ENCODE measurements at regions not wholly inside any gene's neighbourhood (a gene's known extent, or its start where the extent isn't known, plus 50 kb on each side); places are given as distances from the start of the nearest gene placed in this dataset.
A peak's percentile ranks its signal among the peaks of the same experiment; 100 is the strongest.
"Not testable (repeated sequence)": the region's sequence is repeated elsewhere in the genome, so short reads cannot be mapped to it uniquely, and the experiment has no call there.

DNA sequence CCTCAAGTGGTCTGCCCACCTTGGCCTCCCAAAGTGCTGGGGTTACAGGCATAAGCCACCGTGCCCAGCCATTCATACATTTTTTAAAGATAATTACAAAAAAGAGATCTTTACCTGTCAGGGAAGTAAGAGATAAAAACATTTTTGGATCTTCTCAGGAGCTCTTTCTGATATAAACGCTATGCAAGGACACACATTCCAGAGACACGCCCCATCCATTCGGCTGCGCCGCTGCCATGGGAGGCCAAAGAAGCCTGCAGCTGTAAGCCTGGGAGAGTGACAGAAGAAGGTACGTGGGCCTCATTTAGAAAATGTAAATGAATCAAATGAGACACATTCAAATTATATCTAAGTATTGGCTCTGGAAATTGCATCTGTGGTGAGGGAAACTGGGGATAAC is 85.3 kb downstream of the LYZL1 start:
- H3K4me1 ChIP-seq (replicated peaks in 1 of 2), result no peaks in the 10 kb centered on the region
- no peaks in the 10 kb centered on the region for H3K36me3 ChIP-seq (replicated peaks in 1 of 2)
- no peak overlapping the region for H3K27ac ChIP-seq
- 81 to 91% (median 85%) methylated on average over 7 of the region's 7 CpGs for WGBS, 4 donors
- H3K27me3 ChIP-seq, result no peaks in the 10 kb centered on the region
- no peak overlapping the region for H3K4me3 ChIP-seq
- H3K9me3 ChIP-seq (replicated peaks in 1 of 3), result no peaks in the 10 kb centered on the region
- intact Hi-C loops (cut with DNase I), result no loop called here
- DNase-seq, result no peak
- TF ChIP-seq, protein P1, sequence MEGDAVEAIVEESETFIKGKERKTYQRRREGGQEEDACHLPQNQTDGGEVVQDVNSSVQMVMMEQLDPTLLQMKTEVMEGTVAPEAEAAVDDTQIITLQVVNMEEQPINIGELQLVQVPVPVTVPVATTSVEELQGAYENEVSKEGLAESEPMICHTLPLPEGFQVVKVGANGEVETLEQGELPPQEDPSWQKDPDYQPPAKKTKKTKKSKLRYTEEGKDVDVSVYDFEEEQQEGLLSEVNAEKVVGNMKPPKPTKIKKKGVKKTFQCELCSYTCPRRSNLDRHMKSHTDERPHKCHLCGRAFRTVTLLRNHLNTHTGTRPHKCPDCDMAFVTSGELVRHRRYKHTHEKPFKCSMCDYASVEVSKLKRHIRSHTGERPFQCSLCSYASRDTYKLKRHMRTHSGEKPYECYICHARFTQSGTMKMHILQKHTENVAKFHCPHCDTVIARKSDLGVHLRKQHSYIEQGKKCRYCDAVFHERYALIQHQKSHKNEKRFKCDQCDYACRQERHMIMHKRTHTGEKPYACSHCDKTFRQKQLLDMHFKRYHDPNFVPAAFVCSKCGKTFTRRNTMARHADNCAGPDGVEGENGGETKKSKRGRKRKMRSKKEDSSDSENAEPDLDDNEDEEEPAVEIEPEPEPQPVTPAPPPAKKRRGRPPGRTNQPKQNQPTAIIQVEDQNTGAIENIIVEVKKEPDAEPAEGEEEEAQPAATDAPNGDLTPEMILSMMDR (IDR thresholded peaks at IDR 0.05), result no peak
- no peak for TF ChIP-seq POLR2A (IDR thresholded peaks at IDR 0.05)

DNA sequence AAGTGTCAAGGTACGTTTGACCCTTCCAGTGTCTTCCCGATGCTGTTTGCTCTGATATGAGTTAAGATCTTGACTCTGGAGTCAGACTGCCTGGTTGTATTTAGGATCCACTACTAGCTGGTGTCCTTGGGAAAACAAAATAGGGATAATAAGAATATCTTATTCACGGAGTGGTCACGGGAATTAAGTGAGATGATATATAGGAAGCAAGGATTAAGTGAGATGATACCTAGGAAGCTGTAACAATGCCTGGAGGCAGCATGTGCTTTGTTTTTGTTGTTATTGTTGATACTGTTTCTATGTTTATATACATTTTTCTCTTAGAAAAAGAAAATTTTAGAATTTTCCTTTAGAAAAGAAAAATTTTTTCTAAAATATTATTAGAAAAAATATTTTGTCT is 87.0 kb downstream of the LYZL1 start:
- H3K4me1 ChIP-seq (replicated peaks in 1 of 2), result no peaks in the 10 kb centered on the region
- H3K27ac ChIP-seq, result no peak overlapping the region
- TF ChIP-seq POLR2A (IDR thresholded peaks at IDR 0.05), result no peak
- DNase-seq, result no peak
- no peaks in the 10 kb centered on the region for H3K27me3 ChIP-seq
- H3K36me3 ChIP-seq (replicated peaks in 1 of 2), result no peaks in the 10 kb centered on the region
- intact Hi-C loops (cut with DNase I), result loop anchor here in 1 of 2 donors (5.0 kb wide), 1 partner anchor 121 kb away; no protein-coding TSS in a partner anchor
- no peak overlapping the region for H3K4me3 ChIP-seq
- WGBS, 4 donors, result 64 to 79% (median 70%) methylated on average over 4 of the region's 4 CpGs
- no peaks in the 10 kb centered on the region for H3K9me3 ChIP-seq (replicated peaks in 1 of 3)

DNA sequence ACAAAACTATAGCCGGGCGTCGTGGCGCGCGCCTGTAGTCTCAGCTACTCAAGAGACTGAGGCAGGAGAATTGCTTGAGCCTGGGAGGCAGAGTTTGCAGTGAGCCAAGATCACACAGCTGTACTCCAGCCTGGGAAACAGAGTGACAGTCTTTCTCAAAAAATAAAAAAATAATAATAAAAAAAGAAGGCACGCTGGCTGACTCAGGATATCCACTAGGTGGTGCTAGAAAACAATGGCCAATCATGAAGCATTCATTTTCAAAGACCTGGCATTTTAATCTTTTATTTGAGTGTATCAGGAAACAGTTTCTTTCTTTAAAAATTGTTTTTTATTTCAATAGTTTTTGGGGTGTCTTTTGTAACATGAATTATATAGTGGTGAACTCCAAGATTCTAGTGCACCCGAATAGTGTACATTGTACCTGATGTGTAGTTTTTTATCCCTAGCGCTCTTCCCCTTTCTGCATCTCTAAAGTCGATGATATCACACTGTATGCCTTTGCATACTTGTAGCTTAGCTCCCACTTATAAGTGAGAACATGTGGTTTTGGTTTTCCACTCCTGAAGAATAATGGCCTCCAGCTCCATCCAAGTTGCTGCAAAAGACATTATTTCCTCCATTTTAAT is 88.6 kb downstream of the LYZL1 start:
- WGBS, 4 donors, result 76 to 84% (median 79%) methylated on average over 9 to 10 of the region's 10 CpGs
- intact Hi-C loops (cut with DNase I), result loop anchor here in 1 of 2 donors (5.0 kb wide), 1 partner anchor 120 kb away; no protein-coding TSS in a partner anchor
- Histone ChIP-seq H3K27me3 (no peaks in the 10 kb centered on the region), H3K4me3 (no peak overlapping the region), H3K9me3 (replicated peaks in 1 of 3) (no peaks in the 10 kb centered on the region), H3K4me1 (replicated peaks in 1 of 2) (no peaks in the 10 kb centered on the region), H3K27ac (no peak overlapping the region), H3K36me3 (replicated peaks in 1 of 2) (no peaks in the 10 kb centered on the region)
- peak in 2 of 7 donors; percentile 30 to 34 for DNase-seq
- TF ChIP-seq, protein P1 (IDR thresholded peaks at IDR 0.05), result peak; percentile 63 to 82 (median 78)
- no peak for TF ChIP-seq POLR2A (IDR thresholded peaks at IDR 0.05)

DNA sequence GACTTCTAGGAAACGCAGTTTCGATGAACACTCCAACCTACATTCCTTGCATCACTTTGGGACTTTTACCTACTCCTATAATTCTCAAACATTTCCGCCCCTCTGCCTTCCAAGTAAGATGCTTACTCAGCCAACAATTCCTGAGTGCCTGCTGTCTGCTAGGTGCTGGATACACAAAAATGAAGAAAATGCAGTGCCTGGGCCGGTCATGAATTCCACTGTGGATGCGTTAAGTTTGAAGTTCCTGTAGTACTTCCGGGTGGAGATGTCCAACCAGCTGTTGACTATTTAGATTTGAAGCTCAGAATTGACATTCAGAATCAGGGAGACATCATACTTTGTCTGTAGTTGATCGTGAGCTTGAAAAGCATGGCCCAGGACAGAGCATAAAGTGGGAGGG is 89.2 kb downstream of the LYZL1 start:
- Histone ChIP-seq H3K9me3 (replicated peaks in 1 of 3) (no peaks in the 10 kb centered on the region), H3K27ac (no peak overlapping the region), H3K4me1 (replicated peaks in 1 of 2) (no peaks in the 10 kb centered on the region), H3K36me3 (replicated peaks in 1 of 2) (no peaks in the 10 kb centered on the region), H3K4me3 (no peak overlapping the region), H3K27me3 (no peaks in the 10 kb centered on the region)
- 84 to 95% (median 87%) methylated on average over 7 of the region's 7 CpGs for WGBS, 4 donors
- TF ChIP-seq, protein P1 (IDR thresholded peaks at IDR 0.05), result no peak
- TF ChIP-seq POLR2A (IDR thresholded peaks at IDR 0.05), result no peak
- intact Hi-C loops (cut with DNase I), result loop anchor here in 1 of 2 donors (5.0 kb wide), 1 partner anchor 119 kb away; no protein-coding TSS in a partner anchor
- no peak for DNase-seq

DNA sequence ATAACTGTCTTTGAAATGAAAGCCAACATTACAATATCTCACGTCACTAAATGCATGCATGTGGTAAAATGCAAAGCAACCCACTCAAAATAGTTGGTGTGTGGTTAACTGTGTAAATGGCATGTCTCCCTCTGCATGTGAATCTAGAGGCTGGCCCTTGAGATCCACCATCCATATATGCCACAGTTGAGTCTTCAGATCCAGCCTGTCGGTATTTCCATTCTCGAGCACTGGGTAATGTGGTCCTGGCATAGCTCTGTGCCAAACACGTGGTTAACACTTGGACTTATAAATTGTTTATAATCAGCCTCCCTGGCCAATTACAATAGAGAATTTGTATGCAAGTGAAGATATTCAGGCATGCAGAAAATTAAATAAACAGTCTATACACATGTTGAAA is 90.3 kb downstream of the LYZL1 start:
- H3K4me3 ChIP-seq, result no peak overlapping the region
- H3K27me3 ChIP-seq, result no peaks in the 10 kb centered on the region
- DNase-seq, result no peak
- no peaks in the 10 kb centered on the region for H3K9me3 ChIP-seq (replicated peaks in 1 of 3)
- no peaks in the 10 kb centered on the region for H3K4me1 ChIP-seq (replicated peaks in 1 of 2)
- H3K27ac ChIP-seq, result no peak overlapping the region
- intact Hi-C loops (cut with DNase I), result loop anchor here in 1 of 2 donors (5.0 kb wide), 1 partner anchor 118 kb away; no protein-coding TSS in a partner anchor
- no peaks in the 10 kb centered on the region for H3K36me3 ChIP-seq (replicated peaks in 1 of 2)
- WGBS, 4 donors, result 82 to 85% (median 84%) methylated on average over 4 of the region's 4 CpGs
- TF ChIP-seq, protein P1 (IDR thresholded peaks at IDR 0.05), result no peak
- no peak for TF ChIP-seq POLR2A (IDR thresholded peaks at IDR 0.05)

DNA sequence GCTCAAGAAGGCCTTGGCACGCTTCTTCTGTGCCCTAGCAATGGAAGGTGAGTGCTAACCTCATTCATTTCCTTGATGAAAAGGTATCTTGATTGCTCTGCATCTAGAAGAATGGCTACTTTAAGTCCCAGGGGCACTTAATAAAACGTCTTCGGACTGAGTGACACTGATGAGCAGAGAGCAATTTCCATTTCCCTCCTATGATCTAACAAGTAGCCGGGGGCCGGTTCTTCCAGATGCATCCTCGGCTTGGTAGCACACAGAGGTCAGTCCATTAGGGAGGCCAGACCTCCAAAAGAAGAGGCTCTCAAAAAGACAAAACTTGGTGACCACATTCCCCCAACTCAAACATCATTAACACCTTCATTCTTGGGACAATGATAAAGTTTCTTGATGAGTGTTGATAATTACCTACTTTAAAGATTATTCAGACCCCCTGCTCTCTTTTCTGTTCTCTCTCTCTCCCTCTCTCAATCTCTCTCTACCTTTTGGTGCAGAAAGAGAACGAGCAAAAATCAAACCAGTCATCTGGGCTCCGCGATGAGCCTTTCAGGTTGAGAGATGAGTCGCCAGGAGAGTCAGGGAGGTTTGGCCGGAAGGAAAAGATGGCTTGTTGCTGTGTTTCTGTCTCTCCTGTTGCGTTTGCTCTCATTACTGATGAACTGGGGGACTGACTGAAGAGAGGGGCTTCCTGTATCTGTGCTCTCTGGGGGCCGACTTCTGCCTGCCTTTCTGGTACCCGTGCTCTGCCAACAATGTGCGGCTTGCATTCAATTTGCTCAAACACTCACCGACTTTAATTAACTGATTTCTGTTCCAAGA is 91.1 kb downstream of the LYZL1 start:
- intact Hi-C loops (cut with DNase I), result loop anchor here (5.0 to 10.0 kb wide), 2 partner anchors 115 to 117 kb away; no protein-coding TSS in a partner anchor
- not testable (repeated sequence) for H3K4me1 ChIP-seq (replicated peaks in 1 of 2); H3K9me3 ChIP-seq (replicated peaks in 1 of 3); H3K27me3 ChIP-seq; DNase-seq; H3K27ac ChIP-seq; H3K4me3 ChIP-seq; H3K36me3 ChIP-seq (replicated peaks in 1 of 2)
- 78 to 86% (median 82%) methylated on average over 16 of the region's 16 CpGs for WGBS, 4 donors

All from adrenal gland (tissue), 9 donors.